HepG2 (cell line): ENCODE measurements at regions not wholly inside any gene's neighbourhood (a gene's known extent, or its start where the extent isn't known, plus 50 kb on each side); places are given as distances from the start of the nearest gene placed in this dataset.

Experiments
- ATAC-seq: fragments of 200-7000 bp; cut with Tn5 transposase; 3 replicates; pipeline ENCODE4 v1.9.1; 2020; ENCODE audit warnings: mild to moderate bottlenecking, moderate library complexity
- BruUV-seq: library from RNA; stranded (reverse); fragments of 400-500 nt; replicated peaks from 2 replicates; lab custom pipeline; 2021; lab: Mats Ljungman, UMichigan
- CTCF ChIA-PET: fragments of 300-600 bp; formaldehyde crosslinking; extraction: SDS; loops from one replicate; lab custom pipeline; 2021; ENCODE audit warnings: low total read pairs, inconsistent platforms, low intra/inter-chr PET ratio; lab: Yijun Ruan, JAX
- POLR2A ChIA-PET: fragments of 350-600 bp; sonication (Branson Sonifier 250); formaldehyde crosslinking; loops from one replicate; lab custom pipeline; 2020; ENCODE audit warnings: antibody characterized with exemption, inconsistent platforms; lab: Yijun Ruan, JAX
- DNase-seq: peaks from one replicate; pipeline ENCODE4 v3.0.0-alpha.2; 2015; ENCODE audit warnings: low spot score
- FAIRE-seq: peaks from 3 replicates; lab custom pipeline; 2011; peaks lifted over from hg19 to GRCh38; lab: Jason Lieb, UNC
- H2AFZ ChIP-seq: one replicate; pipeline ENCODE4 v1.6.1; 2011; ENCODE audit warnings: low read length, inconsistent platforms
- H3K27ac ChIP-seq: fragments of 300-600 bp; 3 replicates; pipeline ENCODE4 v1.8.0; 2011; ENCODE audit warnings: mixed run types, mild to moderate bottlenecking, mixed read lengths, low read length, inconsistent platforms; ENCODE audit not compliant: insufficient read depth; ENCODE audit errors: extremely low read length
- H3K27me3 ChIP-seq, 2 experiments: fragments of 200-600 bp in 1 of 2; 2 replicates in 1 of 2; 3 replicates in 1 of 2; pipeline versions ENCODE4 v1.6.0 to v1.8.0; 2011; ENCODE audit warnings: low read length in 2 of 2, mild to moderate bottlenecking in 2 of 2, moderate library complexity in 2 of 2, inconsistent platforms in 1 of 2; ENCODE audit not compliant: insufficient read depth in 2 of 2, control insufficient read depth in 1 of 2
- H3K36me3 ChIP-seq, 2 experiments: fragments of 200-600 bp in 1 of 2; replicated peaks in 1 of 2; 2 replicates in 1 of 2; 3 replicates in 1 of 2; pipeline versions ENCODE4 v1.5.1 to v1.8.0; 2011; ENCODE audit warnings: low read length in 2 of 2, inconsistent platforms in 1 of 2; ENCODE audit not compliant: insufficient read depth in 2 of 2, control insufficient read depth in 1 of 2
- H3K4me1 ChIP-seq: 2 replicates; pipeline ENCODE4 v1.5.1; 2012; ENCODE audit warnings: low read length, inconsistent platforms; ENCODE audit not compliant: insufficient read depth
- H3K4me2 ChIP-seq: 2 replicates; pipeline ENCODE4 v1.6.0; 2011; ENCODE audit warnings: low read depth, low read length, inconsistent platforms
- H3K4me3 ChIP-seq, 3 experiments: fragments of 200-600 bp in 1 of 3; sonication (generic), shearing (Covaris generic) in 1 of 3; replicated peaks in 1 of 3; 2 replicates each; pipeline ENCODE4 v1.5.1; 2011 to 2016; ENCODE audit warnings: low read length in 3 of 3, inconsistent platforms in 2 of 3, low read depth in 2 of 3, mild to moderate bottlenecking in 2 of 3, control low read depth in 1 of 3, mixed read lengths in 1 of 3; ENCODE audit not compliant: insufficient read depth in 1 of 3
- H3K79me2 ChIP-seq: one replicate; pipeline ENCODE4 v1.6.1; 2011; ENCODE audit warnings: low read length, inconsistent platforms; ENCODE audit not compliant: insufficient read depth
- H3K9ac ChIP-seq: 2 replicates; pipeline ENCODE4 v1.6.0; 2011; ENCODE audit warnings: mild to moderate bottlenecking, low read depth, low read length, inconsistent platforms; ENCODE audit not compliant: insufficient read depth
- H3K9me3 ChIP-seq: 2 replicates; pipeline ENCODE4 v1.5.1; 2012; ENCODE audit warnings: mild to moderate bottlenecking, low read length
- H4K20me1 ChIP-seq: 2 replicates; pipeline ENCODE4 v1.6.0; 2011; ENCODE audit warnings: inconsistent platforms, mild to moderate bottlenecking, low read length, moderate library complexity; ENCODE audit not compliant: insufficient read depth
- GATAD2A ChIP-seq: IDR thresholded peaks from 2 replicates; pipeline ENCODE4 v1.6.1; 2016
- NR2F6 ChIP-seq, 2 experiments: IDR thresholded peaks; 2 replicates each; pipeline ENCODE4 v1.6.1; 2016; ENCODE audit warnings: antibody characterized with exemption in 1 of 2, mild to moderate bottlenecking in 1 of 2
- PBX3 ChIP-seq: sonication (generic); formaldehyde crosslinking; IDR thresholded peaks from 2 replicates; pipeline ENCODE4 v1.8.1; 2023; ENCODE audit warnings: missing genetic modification reagents, inconsistent platforms, borderline replicate concordance
- RCOR2 ChIP-seq: IDR thresholded peaks from 2 replicates; pipeline ENCODE4 v1.6.1; 2016; ENCODE audit warnings: missing biosample characterization, missing genetic modification reagents
- SALL1 ChIP-seq: sonication (generic); formaldehyde crosslinking; IDR thresholded peaks from 2 replicates; pipeline ENCODE4 v1.8.0; 2022; ENCODE audit warnings: mild to moderate bottlenecking, missing genetic modification reagents
- ZFP41 ChIP-seq: sonication (generic); formaldehyde crosslinking; IDR thresholded peaks from 2 replicates; pipeline ENCODE4 v1.4.0; 2020; ENCODE audit warnings: mild to moderate bottlenecking, missing genetic modification reagents, borderline replicate concordance
- ZNF180 ChIP-seq: sonication (generic); formaldehyde crosslinking; IDR thresholded peaks from 2 replicates; pipeline ENCODE4 v1.4.0; 2020; ENCODE audit warnings: low read depth, missing genetic modification reagents, borderline replicate concordance
- ZNF20 ChIP-seq: sonication (generic); formaldehyde crosslinking; IDR thresholded peaks from 2 replicates; pipeline ENCODE4 v1.4.0; 2020; ENCODE audit warnings: mild to moderate bottlenecking, moderate library complexity, missing genetic modification reagents
- ZNF318 ChIP-seq: sonication (generic); formaldehyde crosslinking; IDR thresholded peaks from 2 replicates; pipeline ENCODE4 v1.4.0; 2020; ENCODE audit warnings: mild to moderate bottlenecking, missing genetic modification reagents
- ZNF7 ChIP-seq: IDR thresholded peaks from 2 replicates; pipeline ENCODE4 v1.6.1; 2016; ENCODE audit warnings: missing biosample characterization, missing genetic modification reagents
- ZSCAN25 ChIP-seq: sonication (generic); formaldehyde crosslinking; IDR thresholded peaks from 2 replicates; pipeline ENCODE4 v1.8.0; 2022; ENCODE audit warnings: mild to moderate bottlenecking, missing genetic modification reagents
- WGBS: methylation state at CpG from one replicate; pipeline ENCODE4 v1.1.6; 2017; ENCODE audit warnings: low lambda C conversion rate; 5-methylcytosine and 5-hydroxymethylcytosine counted together
- in situ Hi-C: cut with HindIII; loops from 2 replicates; pipeline ENCODE4 v1.10.0; 2017; ENCODE audit warnings: low pct_unique_long_range_greater_than_20kb; ENCODE audit not compliant: extremely low pct_ligation_motif_present
- intact Hi-C: fragments of 100-400 bp; cut with micrococcal nuclease; formaldehyde crosslinking; loops from one replicate; pipeline ENCODE4 v1.10.0; 2022; ENCODE audit not compliant: unreplicated experiment

- intact Hi-C loops = no loop called here
- CTCF ChIA-PET = interaction anchor here (1.1 kb wide), 1 partner anchor 227 kb away, joined by 3 read pairs; no protein-coding TSS in a partner anchor
These were observed 598.6 kb downstream of the NPHP4 start for GRCh38 chr1:5393603-5394002.

GRCh38 chr1:5393146-5393545 is 599.1 kb downstream of the NPHP4 start:
- no peak for ATAC-seq
- in situ Hi-C loops = no loop called here
- POLR2A ChIA-PET = no interaction called here
- TF ChIP-seq GATAD2A (CRISPR knock-in tag) = no peak
- no peak for TF ChIP-seq ZSCAN25 (CRISPR knock-in tag)
- no peak for TF ChIP-seq PBX3 (CRISPR knock-in tag)
- no peak for TF ChIP-seq NR2F6 (IDR thresholded peaks at IDR 0.05)
- no peak for TF ChIP-seq NR2F6 (CRISPR knock-in tag; IDR thresholded peaks at IDR 0.05)
- no peak for TF ChIP-seq ZNF180 (CRISPR knock-in tag)
- TF ChIP-seq ZNF7 (CRISPR knock-in tag) = no peak
- TF ChIP-seq ZNF318 = no peak
- no peak for TF ChIP-seq ZNF20 (CRISPR knock-in tag)
- no peak for TF ChIP-seq RCOR2
- no peak for TF ChIP-seq ZFP41 (CRISPR knock-in tag)

More at GRCh38 chr1:5393603-5394002, 598.6 kb downstream of the NPHP4 start:
- BruUV-seq = no TSS peak
- POLR2A ChIA-PET = no interaction called here
- no peaks in the 10 kb centered on the region for H4K20me1 ChIP-seq
- H3K9me3 ChIP-seq = peaks cover 11% of the 10 kb centered on the region; the same call in 1 of the 2 replicates
- H2AFZ ChIP-seq = no peak overlapping the region
- DNase-seq (no peak), FAIRE-seq (no peak)
- H3K79me2 ChIP-seq = no peaks in the 10 kb centered on the region
- WGBS = 0% methylated on average over 7 of the region's 7 CpGs
- no peak overlapping the region for H3K27ac ChIP-seq
- H3K27me3 ChIP-seq = peaks cover 0 to 11% of the 10 kb centered on the region in 2 experiments; a peak in 2 of 5 replicates
- no peaks in the 10 kb centered on the region for H3K36me3 ChIP-seq
- H3K9ac ChIP-seq = no peak overlapping the region
- TF ChIP-seq SALL1 (CRISPR knock-in tag) = no peak
- TF ChIP-seq, all 625 proteins: peak for 0
- in situ Hi-C loops = no loop called here
- ATAC-seq = no peak
- Histone ChIP-seq H3K4me2 (no peak overlapping the region), H3K4me3 (no peak overlapping the region), H3K4me1 (no peaks in the 10 kb centered on the region)

More at GRCh38 chr1:5393146-5393545, 599.1 kb downstream of the NPHP4 start:
- WGBS = 3% methylated on average over 4 of the region's 5 CpGs
- Histone ChIP-seq H4K20me1 (no peaks in the 10 kb centered on the region), H3K4me2 (no peak overlapping the region), H3K27ac (no peak overlapping the region), H3K27me3 (peaks cover 0 to 15% of the 10 kb centered on the region in 2 experiments; a peak in 2 of 5 replicates), H3K9me3 (peaks cover 11% of the 10 kb centered on the region; the same call in 1 of the 2 replicates), H3K36me3 (no peaks in the 10 kb centered on the region), H3K4me3 (no peak overlapping the region), H3K79me2 (no peaks in the 10 kb centered on the region), H3K4me1 (no peaks in the 10 kb centered on the region), H2AFZ (no peak overlapping the region), H3K9ac (no peak overlapping the region)
- no TSS peak for BruUV-seq
- intact Hi-C loops = no loop called here
- CTCF ChIA-PET = no interaction called here
- DNase-seq = no peak
- FAIRE-seq = no peak
